SK-N-SH (cell line): ENCODE measurements at regions not wholly inside any gene's neighbourhood (a gene's known extent, or its start where the extent isn't known, plus 50 kb on each side); places are given as distances from the start of the nearest gene placed in this dataset.
"Not testable (repeated sequence)": the region's sequence is repeated elsewhere in the genome, so short reads cannot be mapped to it uniquely, and the experiment has no call there.

ENCODE experiments used
- CTCF ChIA-PET: fragments of 300-600, 350-600 bp; formaldehyde crosslinking; extraction: SDS; loops from one replicate; lab custom pipeline; 2021; lab: Yijun Ruan, JAX
- POLR2A ChIA-PET: fragments of 350-600 bp; sonication (Branson Sonifier 250); formaldehyde crosslinking; extraction: SDS; loops from one replicate; lab custom pipeline; 2020; ENCODE audit warnings: antibody characterized with exemption, inconsistent platforms; lab: Yijun Ruan, JAX
- DNase-seq: peaks from one replicate; pipeline ENCODE4 v3.0.0; 2012
- H2AFZ ChIP-seq: fragments of 200-600 bp; sonication (generic); 2 replicates; pipeline ENCODE4 v1.8.1; 2016; ENCODE audit warnings: antibody characterized with exemption, mild to moderate bottlenecking, low read depth
- H3F3A ChIP-seq: fragments of 200-600 bp; sonication (generic); replicated peaks from 2 replicates; pipeline ENCODE3; 2016; ENCODE audit warnings: antibody characterized with exemption, mild to moderate bottlenecking; ENCODE audit not compliant: insufficient read depth
- H3K27ac ChIP-seq, 2 experiments: fragments of 200-500 bp in 1 of 2; fragments of 200-600 bp in 1 of 2; sonication (Bioruptor generic) in 1 of 2; sonication (generic), shearing (Covaris generic) in 1 of 2; 2 replicates each; pipeline versions ENCODE4 v1.5.1 to v1.6.1; 2014 to 2016; ENCODE audit warnings: low read depth in 2 of 2, inconsistent platforms in 1 of 2, low read length in 1 of 2, mild to moderate bottlenecking in 1 of 2, mixed read lengths in 1 of 2
- H3K27me3 ChIP-seq: fragments of 200-600 bp; sonication (generic), shearing (Covaris generic); 2 replicates; pipeline ENCODE4 v1.6.1; 2016; ENCODE audit warnings: mixed run types; ENCODE audit not compliant: insufficient read depth
- H3K36me3 ChIP-seq, 2 experiments: fragments of 200-500 bp in 1 of 2; fragments of 200-600 bp in 1 of 2; sonication (Bioruptor generic) in 1 of 2; sonication (generic) in 1 of 2; replicated peaks in 1 of 2; 2 replicates each; pipeline versions ENCODE3 to v1.5.1; 2014 to 2016; ENCODE audit warnings: low read length in 1 of 2, mild to moderate bottlenecking in 1 of 2; ENCODE audit not compliant: insufficient read depth in 2 of 2, control insufficient read depth in 1 of 2
- H3K4me1 ChIP-seq, 2 experiments: fragments of 200-500 bp in 1 of 2; fragments of 200-600 bp in 1 of 2; sonication (Bioruptor generic) in 1 of 2; sonication (generic), shearing (Covaris generic) in 1 of 2; 2 replicates each; pipeline versions ENCODE4 v1.5.1 to v1.6.1; 2014 to 2016; ENCODE audit warnings: low read depth in 1 of 2, low read length in 1 of 2, mixed run types in 1 of 2; ENCODE audit not compliant: insufficient read depth in 2 of 2, control insufficient read depth in 1 of 2
- H3K4me2 ChIP-seq: fragments of 200-600 bp; sonication (generic), shearing (Covaris generic); 2 replicates; pipeline ENCODE4 v1.6.1; 2017; ENCODE audit warnings: mixed run types
- H3K4me3 ChIP-seq, 2 experiments: fragments of 200-500 bp in 1 of 2; fragments of 200-600 bp in 1 of 2; sonication (Bioruptor generic) in 1 of 2; sonication (generic), shearing (Covaris generic) in 1 of 2; 2 replicates each; pipeline versions ENCODE4 v1.5.1 to v1.8.1; 2014 to 2016; ENCODE audit warnings: low read depth in 2 of 2, inconsistent platforms in 1 of 2, low read length in 1 of 2, mild to moderate bottlenecking in 1 of 2, mixed read lengths in 1 of 2, moderate library complexity in 1 of 2
- H3K79me2 ChIP-seq: fragments of 200-600 bp; sonication (generic); 2 replicates; pipeline ENCODE4 v1.8.1; 2017; ENCODE audit warnings: mild to moderate bottlenecking; ENCODE audit not compliant: insufficient read depth
- H3K9ac ChIP-seq: fragments of 200-600 bp; sonication (generic); 2 replicates; pipeline ENCODE4 v1.6.1; 2017; ENCODE audit warnings: mixed run types
- H3K9me2 ChIP-seq: fragments of 200-600 bp; sonication (generic); 2 replicates; pipeline ENCODE4 v1.6.1; 2017; ENCODE audit warnings: mixed run types
- H3K9me3 ChIP-seq: fragments of 200-600 bp; sonication (generic); 2 replicates; pipeline ENCODE4 v1.6.1; 2017; ENCODE audit warnings: mixed run types, mild to moderate bottlenecking, moderate library complexity
- H4K20me1 ChIP-seq: fragments of 200-600 bp; sonication (generic); 2 replicates; pipeline ENCODE4 v1.6.1; 2017; ENCODE audit warnings: mild to moderate bottlenecking, mixed run types; ENCODE audit not compliant: insufficient read depth
- CHD2 ChIP-seq: fragments of 150-350 bp; IDR thresholded peaks from 2 replicates; pipeline ENCODE4 v1.6.1; 2018; ENCODE audit warnings: low read length; ENCODE audit not compliant: partially characterized antibody
- EZH2phosphoT487 ChIP-seq: fragments of 200-600 bp; sonication (generic); IDR thresholded peaks from 2 replicates; pipeline ENCODE4 v1.6.1; 2017; ENCODE audit warnings: low read depth, mixed run types, mild to moderate bottlenecking, antibody characterized with exemption, moderate library complexity, borderline replicate concordance
- FOXM1 ChIP-seq: IDR thresholded peaks from 2 replicates; pipeline ENCODE4 v1.4.0; 2012; ENCODE audit warnings: low read depth, mild to moderate bottlenecking
- GABPA ChIP-seq: IDR thresholded peaks from 2 replicates; pipeline ENCODE4 v1.4.0; 2012; ENCODE audit warnings: low read depth, mild to moderate bottlenecking
- GATA2 ChIP-seq: sonication (generic); formaldehyde crosslinking; IDR thresholded peaks from 2 replicates; pipeline ENCODE4 v1.5.0; 2020; ENCODE audit warnings: mild to moderate bottlenecking, missing genetic modification reagents
- MEF2A ChIP-seq: IDR thresholded peaks from 2 replicates; pipeline ENCODE4 v1.4.0; 2012; ENCODE audit warnings: low read depth, borderline replicate concordance
- MXI1 ChIP-seq: IDR thresholded peaks from 2 replicates; pipeline ENCODE4 v1.6.1; 2012; ENCODE audit warnings: mild to moderate bottlenecking, low read depth, low read length, improper control_type of control experiment
- PBX3 ChIP-seq: IDR thresholded peaks from 2 replicates; pipeline ENCODE4; 2012
- POLR2AphosphoS5 ChIP-seq: IDR thresholded peaks from 2 replicates; pipeline ENCODE4 v1.6.1; 2012; ENCODE audit warnings: low read depth, low read length
- RAD21 ChIP-seq: IDR thresholded peaks from 2 replicates; pipeline ENCODE4 v1.6.1; 2012; ENCODE audit warnings: mild to moderate bottlenecking, low read length
- RCOR1 ChIP-seq: fragments of 150-350 bp; IDR thresholded peaks from 2 replicates; pipeline ENCODE4 v1.6.1; 2017; ENCODE audit warnings: antibody characterized with exemption, low read length
- RFX5 ChIP-seq: IDR thresholded peaks from 2 replicates; pipeline ENCODE4 v1.6.1; 2012; ENCODE audit warnings: mild to moderate bottlenecking, improper control_type of control experiment, low read length
- SMC3 ChIP-seq: IDR thresholded peaks from 2 replicates; pipeline ENCODE4 v1.6.1; 2012; ENCODE audit warnings: low read depth, low read length, improper control_type of control experiment
- TAF1 ChIP-seq: IDR thresholded peaks from 2 replicates; pipeline ENCODE4 v1.6.1; 2012; ENCODE audit warnings: low read depth, mild to moderate bottlenecking, low read length, moderate library complexity, borderline replicate concordance
- TCF12 ChIP-seq: IDR thresholded peaks from 2 replicates; pipeline ENCODE4 v1.4.0; 2012
- TEAD4 ChIP-seq: IDR thresholded peaks from 2 replicates; pipeline ENCODE4 v1.4.0; 2012; ENCODE audit warnings: mild to moderate bottlenecking, borderline replicate concordance; ENCODE audit not compliant: insufficient read depth
- USF1 ChIP-seq: IDR thresholded peaks from 2 replicates; pipeline ENCODE4 v1.4.0; 2012; ENCODE audit warnings: low read depth, borderline replicate concordance
- WGBS: methylation state at CpG from one replicate; pipeline ENCODE4 v1.1.6; 2017; ENCODE audit warnings: low lambda C conversion rate; 5-methylcytosine and 5-hydroxymethylcytosine counted together
- TF ChIP-seq, protein P1 (sequence below): fragments of 150-350 bp; IDR thresholded peaks from 2 replicates; pipeline ENCODE4 v1.6.1; 2017; ENCODE audit warnings: antibody characterized with exemption, low read length, low read depth, borderline replicate concordance
- TF ChIP-seq, protein P2 (sequence below): IDR thresholded peaks from 2 replicates; pipeline ENCODE4 v1.4.0; 2012; ENCODE audit warnings: low read depth, borderline replicate concordance
- TF ChIP-seq, protein P3 (sequence below): IDR thresholded peaks from 2 replicates; pipeline ENCODE4 v1.4.0; 2012; ENCODE audit warnings: low read depth

DNA sequence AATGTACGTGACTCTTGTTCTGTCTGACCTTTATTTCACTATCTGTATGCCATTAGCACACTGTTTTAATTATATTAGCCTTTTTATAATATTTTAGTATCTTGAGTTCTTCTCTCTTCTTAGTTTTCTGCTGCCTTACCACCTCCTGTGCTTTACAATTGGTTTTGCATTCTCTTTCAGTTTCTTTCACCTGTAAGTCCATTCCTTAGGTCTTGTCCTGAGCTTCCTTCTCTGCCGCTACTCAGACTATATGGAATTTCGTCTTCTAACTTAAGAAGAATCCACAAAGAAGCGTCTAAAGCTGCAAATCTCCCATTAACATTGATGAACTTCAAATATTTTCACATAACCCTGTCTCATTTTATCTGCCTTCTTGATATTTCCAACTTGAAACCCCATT lies 642.9 kb downstream of the MAT2B start (continued):
- TF ChIP-seq SMC3: no peak
- no peak for TF ChIP-seq EZH2phosphoT487

DNA sequence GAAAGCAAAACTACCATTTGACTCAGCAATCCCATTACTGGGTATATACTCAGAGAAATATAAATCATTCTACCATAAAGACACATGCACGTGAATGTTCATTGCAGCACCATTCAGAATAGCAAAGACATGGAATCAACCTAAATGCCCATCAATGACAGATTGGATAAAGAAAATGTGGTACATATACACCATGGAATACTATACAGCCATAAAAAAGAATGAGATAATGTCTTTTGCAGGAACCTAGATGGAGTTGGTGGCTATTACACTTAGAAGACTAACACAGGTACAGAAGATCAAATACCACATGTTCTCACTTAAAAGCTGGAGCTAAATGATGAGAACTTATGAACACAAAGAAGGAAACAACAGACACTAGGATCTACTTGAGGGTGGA lies 647.1 kb downstream of the MAT2B start:
- WGBS: 80% methylated on average over 1 of the region's 1 CpG
- H3K27ac ChIP-seq, H3K9me2 ChIP-seq, H3K79me2 ChIP-seq, H3K9me3 ChIP-seq, POLR2A ChIA-PET, H4K20me1 ChIP-seq, H3K9ac ChIP-seq, DNase-seq, H3K27me3 ChIP-seq, H3K36me3 ChIP-seq, H3K4me3 ChIP-seq, H2AFZ ChIP-seq, CTCF ChIA-PET, H3F3A ChIP-seq, H3K4me1 ChIP-seq, H3K4me2 ChIP-seq: not testable (repeated sequence)

- no peak for DNase-seq
- WGBS: 43% methylated on average over 4 of the region's 4 CpGs
These were observed 648.2 kb downstream of the MAT2B start for GRCh38 chr5:164153469-164154172.

More at GRCh38 chr5:164153469-164154172, 648.2 kb downstream of the MAT2B start:
- POLR2A ChIA-PET: no interaction called here
- H3F3A ChIP-seq: peaks cover 6% of the 10 kb centered on the region
- no peak overlapping the region for H3K9ac ChIP-seq
- H3K27ac ChIP-seq: no peak overlapping the region
- no peaks in the 10 kb centered on the region for H4K20me1 ChIP-seq
- H3K4me3 ChIP-seq: no peak overlapping the region
- no peaks in the 10 kb centered on the region for H3K79me2 ChIP-seq
- H2AFZ ChIP-seq: peak overlapping the region; percentile 19; the same call in 1 of the 2 replicates
- no peak overlapping the region for H3K4me2 ChIP-seq
- H3K27me3 ChIP-seq: no peaks in the 10 kb centered on the region
- CTCF ChIA-PET: no interaction called here
- H3K36me3 ChIP-seq: no peaks in the 10 kb centered on the region
- TF ChIP-seq GABPA (no peak), TEAD4 (no peak), FOXM1 (no peak), POLR2AphosphoS5 (no peak), PBX3 (no peak), CHD2 (no peak), MEF2A (no peak), TCF12 (no peak), RFX5 (no peak), RAD21 (no peak), RCOR1 (no peak), MXI1 (no peak), GATA2 (CRISPR knock-in tag) (no peak), TAF1 (no peak), USF1 (no peak)
- TF ChIP-seq, protein P1, sequence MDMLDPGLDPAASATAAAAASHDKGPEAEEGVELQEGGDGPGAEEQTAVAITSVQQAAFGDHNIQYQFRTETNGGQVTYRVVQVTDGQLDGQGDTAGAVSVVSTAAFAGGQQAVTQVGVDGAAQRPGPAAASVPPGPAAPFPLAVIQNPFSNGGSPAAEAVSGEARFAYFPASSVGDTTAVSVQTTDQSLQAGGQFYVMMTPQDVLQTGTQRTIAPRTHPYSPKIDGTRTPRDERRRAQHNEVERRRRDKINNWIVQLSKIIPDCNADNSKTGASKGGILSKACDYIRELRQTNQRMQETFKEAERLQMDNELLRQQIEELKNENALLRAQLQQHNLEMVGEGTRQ: no peak
- TF ChIP-seq, protein P2, sequence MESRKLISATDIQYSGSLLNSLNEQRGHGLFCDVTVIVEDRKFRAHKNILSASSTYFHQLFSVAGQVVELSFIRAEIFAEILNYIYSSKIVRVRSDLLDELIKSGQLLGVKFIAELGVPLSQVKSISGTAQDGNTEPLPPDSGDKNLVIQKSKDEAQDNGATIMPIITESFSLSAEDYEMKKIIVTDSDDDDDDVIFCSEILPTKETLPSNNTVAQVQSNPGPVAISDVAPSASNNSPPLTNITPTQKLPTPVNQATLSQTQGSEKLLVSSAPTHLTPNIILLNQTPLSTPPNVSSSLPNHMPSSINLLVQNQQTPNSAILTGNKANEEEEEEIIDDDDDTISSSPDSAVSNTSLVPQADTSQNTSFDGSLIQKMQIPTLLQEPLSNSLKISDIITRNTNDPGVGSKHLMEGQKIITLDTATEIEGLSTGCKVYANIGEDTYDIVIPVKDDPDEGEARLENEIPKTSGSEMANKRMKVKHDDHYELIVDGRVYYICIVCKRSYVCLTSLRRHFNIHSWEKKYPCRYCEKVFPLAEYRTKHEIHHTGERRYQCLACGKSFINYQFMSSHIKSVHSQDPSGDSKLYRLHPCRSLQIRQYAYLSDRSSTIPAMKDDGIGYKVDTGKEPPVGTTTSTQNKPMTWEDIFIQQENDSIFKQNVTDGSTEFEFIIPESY: no peak
- TF ChIP-seq, protein P3, sequence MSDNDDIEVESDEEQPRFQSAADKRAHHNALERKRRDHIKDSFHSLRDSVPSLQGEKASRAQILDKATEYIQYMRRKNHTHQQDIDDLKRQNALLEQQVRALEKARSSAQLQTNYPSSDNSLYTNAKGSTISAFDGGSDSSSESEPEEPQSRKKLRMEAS: no peak
- H3K9me2 ChIP-seq: no peaks in the 10 kb centered on the region
- peaks cover 0 to 7% of the 10 kb centered on the region in 2 experiments; a peak in 2 of 4 replicates for H3K4me1 ChIP-seq
- no peaks in the 10 kb centered on the region for H3K9me3 ChIP-seq
